ENCODE measurements at regions not wholly inside any gene's neighbourhood (a gene's known extent, or its start where the extent isn't known, plus 50 kb on each side); places are given as distances from the start of the nearest gene placed in this dataset.
A peak's percentile ranks its signal among the peaks of the same experiment; 100 is the strongest.

DNA sequence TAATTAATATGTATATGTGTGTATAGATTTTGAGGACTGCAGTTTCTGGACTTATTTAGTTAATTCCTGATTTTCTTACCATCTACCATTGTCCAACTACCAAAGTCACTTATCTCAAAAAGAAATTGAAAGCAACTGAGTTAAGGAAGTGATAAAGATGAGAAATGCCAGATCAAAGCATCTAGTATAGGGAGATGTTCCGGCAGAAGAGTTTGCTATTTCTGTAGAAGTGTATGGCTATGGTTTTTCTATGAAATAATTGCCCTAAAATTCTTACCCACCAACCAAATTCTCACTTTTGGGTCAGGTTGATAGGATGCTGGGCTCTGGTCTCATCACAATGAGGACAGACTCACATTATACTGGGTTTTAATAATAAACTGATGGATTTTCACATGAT lies 64.0 kb upstream of the RAB11FIP2 start:
- no peak for DNase-seq
- TF ChIP-seq, protein P1, sequence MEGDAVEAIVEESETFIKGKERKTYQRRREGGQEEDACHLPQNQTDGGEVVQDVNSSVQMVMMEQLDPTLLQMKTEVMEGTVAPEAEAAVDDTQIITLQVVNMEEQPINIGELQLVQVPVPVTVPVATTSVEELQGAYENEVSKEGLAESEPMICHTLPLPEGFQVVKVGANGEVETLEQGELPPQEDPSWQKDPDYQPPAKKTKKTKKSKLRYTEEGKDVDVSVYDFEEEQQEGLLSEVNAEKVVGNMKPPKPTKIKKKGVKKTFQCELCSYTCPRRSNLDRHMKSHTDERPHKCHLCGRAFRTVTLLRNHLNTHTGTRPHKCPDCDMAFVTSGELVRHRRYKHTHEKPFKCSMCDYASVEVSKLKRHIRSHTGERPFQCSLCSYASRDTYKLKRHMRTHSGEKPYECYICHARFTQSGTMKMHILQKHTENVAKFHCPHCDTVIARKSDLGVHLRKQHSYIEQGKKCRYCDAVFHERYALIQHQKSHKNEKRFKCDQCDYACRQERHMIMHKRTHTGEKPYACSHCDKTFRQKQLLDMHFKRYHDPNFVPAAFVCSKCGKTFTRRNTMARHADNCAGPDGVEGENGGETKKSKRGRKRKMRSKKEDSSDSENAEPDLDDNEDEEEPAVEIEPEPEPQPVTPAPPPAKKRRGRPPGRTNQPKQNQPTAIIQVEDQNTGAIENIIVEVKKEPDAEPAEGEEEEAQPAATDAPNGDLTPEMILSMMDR (IDR thresholded peaks at IDR 0.05): no peak
- intact Hi-C loops (cut with DNase I): no loop called here
- Histone ChIP-seq H3K4me1 (no peaks in the 10 kb centered on the region), H3K9ac (ENCODE audit: low read depth in 2 of 2, low read length in 2 of 2) (no peak overlapping the region), H3K4me3 (no peak overlapping the region), H3K9me3 (no peaks in the 10 kb centered on the region), H3K27me3 (no peaks in the 10 kb centered on the region), H3K36me3 (no peaks in the 10 kb centered on the region), H3K27ac (no peak overlapping the region)

DNA sequence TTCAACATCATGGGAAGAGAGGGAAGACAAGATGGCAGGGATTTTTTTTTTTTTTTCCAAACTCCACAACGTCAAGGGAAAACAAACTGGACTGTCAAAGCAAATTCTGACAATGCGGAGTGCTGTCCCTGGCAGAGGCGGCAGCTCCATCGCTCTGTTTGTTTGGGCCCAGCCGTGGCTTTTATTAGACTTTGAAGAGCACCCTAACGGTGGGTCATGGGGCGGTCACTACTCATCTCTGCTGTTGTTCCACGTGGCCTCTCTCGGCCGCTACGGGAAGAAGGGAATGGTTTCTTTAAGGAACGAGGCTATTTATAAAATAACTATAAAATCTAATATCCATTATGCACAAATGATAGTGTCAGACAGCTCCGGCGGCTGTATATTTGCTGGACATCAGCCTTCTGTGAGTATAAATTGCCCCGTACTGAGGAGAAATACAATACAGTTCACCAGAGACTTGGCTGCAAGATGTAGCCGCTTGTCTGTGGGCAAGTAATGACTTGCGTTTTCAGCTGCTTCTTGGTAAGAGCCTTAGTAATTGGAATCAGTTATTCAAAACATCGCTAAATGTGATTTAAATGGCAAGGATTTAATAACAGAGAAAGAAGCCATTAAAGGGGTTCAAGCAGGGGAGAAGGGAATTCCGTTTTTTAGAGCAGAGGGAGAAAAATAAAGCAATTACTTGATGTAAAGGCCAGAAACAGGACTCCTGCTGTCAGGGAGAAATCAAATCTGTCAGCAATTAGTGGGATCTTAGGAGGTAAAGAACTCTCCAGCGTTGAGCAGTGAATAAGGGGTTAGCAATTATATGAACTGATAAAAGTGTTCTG lies 61.7 kb upstream of the RAB11FIP2 start:
- Histone ChIP-seq H3K27me3 (no peaks in the 10 kb centered on the region), H3K9me3 (no peaks in the 10 kb centered on the region), H3K36me3 (no peaks in the 10 kb centered on the region), H3K4me3 (no peak overlapping the region), H3K9ac (ENCODE audit: low read depth in 2 of 2, low read length in 2 of 2) (no peak overlapping the region), H3K4me1 (no peaks in the 10 kb centered on the region), H3K27ac (no peak overlapping the region)
- DNase-seq: no peak
- TF ChIP-seq, protein P1 (IDR thresholded peaks at IDR 0.05): no peak
- intact Hi-C loops (cut with DNase I): loop anchor here (10.0 kb wide), 1 partner anchor 244 kb away; no protein-coding TSS in a partner anchor

DNA sequence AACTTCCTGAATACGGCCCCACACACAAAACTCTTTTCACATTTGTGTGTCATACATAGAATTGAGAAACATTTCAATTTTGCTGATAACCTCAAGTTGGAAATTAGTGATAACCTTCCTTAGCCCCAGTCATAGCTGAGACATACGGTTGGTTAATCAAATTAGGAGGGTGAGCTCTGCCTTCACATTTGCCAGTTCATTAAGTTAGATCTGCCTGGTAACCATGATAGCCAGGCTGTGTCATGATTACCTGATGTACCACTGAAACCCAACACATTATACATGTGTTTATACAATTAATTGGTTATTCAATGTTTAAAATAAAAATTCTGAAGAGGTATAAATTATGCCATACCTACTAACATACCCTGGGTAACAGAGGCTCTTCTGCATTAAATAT lies 60.8 kb upstream of the RAB11FIP2 start:
- Histone ChIP-seq H3K4me1 (no peaks in the 10 kb centered on the region), H3K27ac (no peak overlapping the region), H3K4me3 (no peak overlapping the region), H3K27me3 (no peaks in the 10 kb centered on the region), H3K9ac (ENCODE audit: low read depth in 2 of 2, low read length in 2 of 2) (no peak overlapping the region), H3K36me3 (no peaks in the 10 kb centered on the region), H3K9me3 (no peaks in the 10 kb centered on the region)
- DNase-seq: no peak
- intact Hi-C loops (cut with DNase I): loop anchor here (10.0 kb wide), 1 partner anchor 243 kb away; no protein-coding TSS in a partner anchor
- TF ChIP-seq, protein P1 (IDR thresholded peaks at IDR 0.05): no peak

DNA sequence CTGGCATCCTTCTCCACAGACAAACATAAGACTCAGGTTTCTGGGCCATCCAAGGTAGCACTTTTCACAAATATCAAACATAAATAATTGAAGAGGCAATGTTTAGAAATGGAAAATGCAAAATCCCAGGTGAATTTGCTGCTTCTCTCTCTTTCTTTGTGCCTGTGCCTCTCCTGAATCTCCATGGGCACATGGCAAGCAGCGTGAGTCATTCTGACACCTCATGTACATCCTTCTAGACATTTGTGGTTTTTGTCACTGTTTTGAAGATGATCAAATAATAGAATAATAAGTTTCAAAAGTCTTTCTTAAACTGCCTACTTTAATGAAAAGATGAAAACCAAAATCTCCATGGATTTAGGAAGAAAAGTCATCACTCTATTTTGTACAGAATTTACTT lies 60.3 kb upstream of the RAB11FIP2 start:
- Histone ChIP-seq H3K27ac (no peak overlapping the region), H3K9ac (ENCODE audit: low read depth in 2 of 2, low read length in 2 of 2) (no peak overlapping the region), H3K27me3 (no peaks in the 10 kb centered on the region), H3K4me3 (no peak overlapping the region), H3K36me3 (no peaks in the 10 kb centered on the region), H3K9me3 (no peaks in the 10 kb centered on the region), H3K4me1 (no peaks in the 10 kb centered on the region)
- TF ChIP-seq, protein P1 (IDR thresholded peaks at IDR 0.05): no peak
- no peak for DNase-seq
- intact Hi-C loops (cut with DNase I): loop anchor here (10.0 kb wide), 1 partner anchor 242 kb away; no protein-coding TSS in a partner anchor

DNA sequence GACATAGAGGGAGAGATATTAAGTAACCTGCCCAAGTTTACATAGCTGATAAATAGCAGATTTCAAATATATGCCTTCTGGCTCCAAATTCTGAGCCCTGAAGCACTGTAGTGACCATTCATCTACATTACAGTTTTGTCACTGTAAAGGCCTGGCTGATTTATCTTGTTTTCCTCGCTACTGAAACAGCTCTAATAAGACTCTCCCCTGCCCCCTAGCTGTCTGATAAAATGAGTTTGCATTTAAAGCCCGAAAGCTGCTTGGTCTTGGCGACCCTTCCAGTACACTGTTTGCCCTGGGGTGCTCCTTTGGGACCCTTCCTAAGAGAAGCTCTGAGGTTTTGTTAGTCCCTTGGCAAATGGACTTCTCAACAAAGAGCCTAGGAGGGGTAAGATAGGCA lies 59.7 kb upstream of the RAB11FIP2 start:
- no peaks in the 10 kb centered on the region for H3K27me3 ChIP-seq
- intact Hi-C loops (cut with DNase I): loop anchor here (10.0 kb wide), 1 partner anchor 242 kb away; no protein-coding TSS in a partner anchor

More for the DNA sequence above, 59.7 kb upstream of the RAB11FIP2 start:
- Histone ChIP-seq H3K4me3 (no peak overlapping the region), H3K4me1 (no peaks in the 10 kb centered on the region), H3K27ac (no peak overlapping the region), H3K9ac (ENCODE audit: low read depth in 2 of 2, low read length in 2 of 2) (no peak overlapping the region), H3K9me3 (no peaks in the 10 kb centered on the region), H3K36me3 (no peaks in the 10 kb centered on the region)
- peak; percentile 18 for DNase-seq
- TF ChIP-seq, protein P1 (IDR thresholded peaks at IDR 0.05): no peak

All from colonic mucosa (tissue), 4 donors.